Nephron (organoid): ENCODE measurements at regions not wholly inside any gene's neighbourhood (a gene's known extent, or its start where the extent isn't known, plus 50 kb on each side); places are given as distances from the start of the nearest gene placed in this dataset.

Source experiments
- H3K27ac Mint-ChIP-seq, 3 experiments: 2 replicates each; pipeline ENCODE4 v1.8.0; 2020; ENCODE audit warnings: mixed read lengths in 3 of 3, mild to moderate bottlenecking in 2 of 3, moderate library complexity in 1 of 3
- H3K27me3 Mint-ChIP-seq: 2 replicates; pipeline ENCODE4 v1.8.0; 2021; ENCODE audit warnings: low read depth, mild to moderate bottlenecking, moderate library complexity, mixed read lengths
- H3K36me3 Mint-ChIP-seq: 2 replicates; pipeline ENCODE4 v1.8.0; 2020; ENCODE audit warnings: low read depth, mixed read lengths
- H3K4me1 Mint-ChIP-seq: 2 replicates; pipeline ENCODE4 v1.8.0; 2020; ENCODE audit warnings: mixed read lengths
- H3K4me3 Mint-ChIP-seq, 3 experiments: 2 replicates each; pipeline ENCODE4 v1.8.0; 2020; ENCODE audit warnings: mild to moderate bottlenecking in 3 of 3, mixed read lengths in 3 of 3, moderate library complexity in 2 of 3
- H3K9me3 Mint-ChIP-seq: 2 replicates; pipeline ENCODE4 v1.8.0; 2020; ENCODE audit warnings: mixed read lengths
- TF ChIP-seq, protein P1 (sequence below), 3 experiments: fragments of 200-600 bp; sonication (generic); IDR thresholded peaks; one replicate each; pipeline ENCODE4 v1.5.0; 2021; ENCODE audit warnings: antibody characterized with exemption in 3 of 3; ENCODE audit not compliant: unreplicated experiment in 3 of 3

DNA sequence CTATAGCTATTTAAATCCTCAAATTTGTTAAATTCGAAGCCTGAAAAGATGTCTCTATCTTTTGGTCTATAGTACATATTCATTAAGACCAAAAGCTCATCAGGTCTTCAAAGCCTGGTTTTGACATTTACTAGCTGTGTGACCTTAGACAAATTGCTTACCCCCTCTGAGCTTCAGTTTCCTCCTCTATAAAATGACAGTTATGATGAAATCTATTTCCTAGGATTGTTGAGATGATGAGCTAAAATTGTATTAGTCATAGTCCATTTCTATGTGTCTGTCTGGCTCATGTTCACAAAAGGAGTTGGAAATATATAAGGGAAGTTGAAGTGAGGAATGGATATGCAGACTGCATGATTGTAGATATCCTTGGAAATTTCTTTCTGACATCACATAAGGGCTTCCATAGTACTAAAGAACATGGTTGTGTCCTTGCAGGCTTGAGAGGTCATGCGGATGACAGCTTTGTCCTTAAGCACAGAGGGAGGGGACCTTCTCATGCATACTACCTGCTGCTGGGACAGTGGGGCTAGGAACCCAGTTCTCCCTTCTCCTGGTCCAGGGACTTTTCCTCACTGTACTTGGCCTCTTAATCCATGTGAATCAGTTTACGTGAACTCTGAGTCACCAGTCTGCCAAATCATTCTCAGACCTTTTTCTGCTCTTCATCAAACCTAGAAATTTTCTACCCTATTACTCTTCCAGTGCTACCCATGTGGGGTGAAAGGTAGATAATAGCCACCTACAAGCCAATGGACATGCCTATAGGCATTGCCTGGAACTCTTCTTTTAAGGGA, 487.5 kb upstream of the SALL1 start:
- no peaks in the 10 kb centered on the region for H3K36me3 Mint-ChIP-seq
- H3K4me1 Mint-ChIP-seq = no peaks in the 10 kb centered on the region
- H3K9me3 Mint-ChIP-seq = no peaks in the 10 kb centered on the region
- TF ChIP-seq, protein P1, sequence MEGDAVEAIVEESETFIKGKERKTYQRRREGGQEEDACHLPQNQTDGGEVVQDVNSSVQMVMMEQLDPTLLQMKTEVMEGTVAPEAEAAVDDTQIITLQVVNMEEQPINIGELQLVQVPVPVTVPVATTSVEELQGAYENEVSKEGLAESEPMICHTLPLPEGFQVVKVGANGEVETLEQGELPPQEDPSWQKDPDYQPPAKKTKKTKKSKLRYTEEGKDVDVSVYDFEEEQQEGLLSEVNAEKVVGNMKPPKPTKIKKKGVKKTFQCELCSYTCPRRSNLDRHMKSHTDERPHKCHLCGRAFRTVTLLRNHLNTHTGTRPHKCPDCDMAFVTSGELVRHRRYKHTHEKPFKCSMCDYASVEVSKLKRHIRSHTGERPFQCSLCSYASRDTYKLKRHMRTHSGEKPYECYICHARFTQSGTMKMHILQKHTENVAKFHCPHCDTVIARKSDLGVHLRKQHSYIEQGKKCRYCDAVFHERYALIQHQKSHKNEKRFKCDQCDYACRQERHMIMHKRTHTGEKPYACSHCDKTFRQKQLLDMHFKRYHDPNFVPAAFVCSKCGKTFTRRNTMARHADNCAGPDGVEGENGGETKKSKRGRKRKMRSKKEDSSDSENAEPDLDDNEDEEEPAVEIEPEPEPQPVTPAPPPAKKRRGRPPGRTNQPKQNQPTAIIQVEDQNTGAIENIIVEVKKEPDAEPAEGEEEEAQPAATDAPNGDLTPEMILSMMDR (IDR thresholded peaks at IDR 0.05; ENCODE audit: unreplicated experiment in 3 of 3) = no peak
- no peak overlapping the region for H3K27ac Mint-ChIP-seq
- H3K4me3 Mint-ChIP-seq = no peak overlapping the region
- H3K27me3 Mint-ChIP-seq = peaks cover 38% of the 10 kb centered on the region

DNA sequence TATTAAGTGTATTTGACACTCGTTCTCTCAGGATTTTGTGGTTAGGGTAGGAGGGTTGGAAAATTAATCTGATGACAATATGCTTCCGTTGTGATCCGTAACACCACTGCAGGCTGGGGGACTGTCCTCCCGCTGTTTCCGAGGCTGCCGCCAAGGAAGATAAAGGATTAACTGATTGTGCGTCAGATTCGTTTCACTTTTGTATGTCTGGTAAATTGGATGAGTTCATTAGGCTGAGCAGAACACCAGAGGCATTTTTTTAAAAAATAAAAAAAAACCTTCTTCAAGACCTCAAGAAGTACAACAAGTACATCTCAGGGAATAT, 486.7 kb upstream of the SALL1 start:
- Mint-ChIP-seq H3K9me3 (no peaks in the 10 kb centered on the region), H3K4me1 (no peaks in the 10 kb centered on the region), H3K27me3 (peaks cover 38% of the 10 kb centered on the region), H3K27ac (no peak overlapping the region), H3K4me3 (no peak overlapping the region), H3K36me3 (no peaks in the 10 kb centered on the region)
- TF ChIP-seq, protein P1 (IDR thresholded peaks at IDR 0.05; ENCODE audit: unreplicated experiment in 3 of 3) = no peak

DNA sequence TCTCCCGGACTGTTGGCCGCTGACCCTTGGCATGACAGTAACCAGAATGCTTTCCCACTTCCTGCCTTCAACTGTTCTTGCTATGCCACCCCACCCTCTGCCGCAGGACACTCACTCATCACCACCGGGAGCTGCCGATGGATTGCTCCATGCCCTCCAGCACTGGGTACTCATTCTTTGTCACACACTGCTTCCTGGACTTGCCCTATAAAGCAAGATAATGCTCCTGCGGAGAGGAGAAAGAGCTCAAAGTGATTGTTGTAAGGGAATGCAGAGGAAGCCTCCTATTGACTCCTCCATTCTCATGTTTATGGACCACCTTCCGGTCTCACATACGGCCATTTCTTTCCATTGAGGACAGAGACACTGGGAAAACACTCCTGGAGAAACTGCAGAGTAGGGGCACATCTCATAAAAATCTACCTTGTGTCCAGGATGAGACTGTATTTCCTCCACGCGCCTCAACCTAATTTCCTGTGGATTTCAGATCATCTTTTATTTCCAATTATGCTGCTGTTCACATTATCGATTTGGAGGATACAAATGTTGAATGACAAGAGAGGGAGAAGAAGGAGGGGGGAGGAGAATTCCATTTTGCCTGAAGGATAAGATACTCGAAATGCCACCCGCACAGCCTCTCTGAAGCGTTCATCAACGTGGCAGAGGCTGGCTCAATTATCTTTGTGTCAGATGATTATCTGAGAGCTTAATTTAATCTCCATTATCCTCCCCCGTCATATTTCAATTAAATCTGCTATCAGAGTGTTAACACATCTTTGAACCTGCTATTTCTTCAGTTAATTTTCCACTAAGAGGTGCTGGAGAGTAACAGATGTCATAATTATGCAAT, 486.1 kb upstream of the SALL1 start:
- H3K9me3 Mint-ChIP-seq = no peaks in the 10 kb centered on the region
- H3K4me3 Mint-ChIP-seq = no peak overlapping the region
- no peaks in the 10 kb centered on the region for H3K36me3 Mint-ChIP-seq

DNA sequence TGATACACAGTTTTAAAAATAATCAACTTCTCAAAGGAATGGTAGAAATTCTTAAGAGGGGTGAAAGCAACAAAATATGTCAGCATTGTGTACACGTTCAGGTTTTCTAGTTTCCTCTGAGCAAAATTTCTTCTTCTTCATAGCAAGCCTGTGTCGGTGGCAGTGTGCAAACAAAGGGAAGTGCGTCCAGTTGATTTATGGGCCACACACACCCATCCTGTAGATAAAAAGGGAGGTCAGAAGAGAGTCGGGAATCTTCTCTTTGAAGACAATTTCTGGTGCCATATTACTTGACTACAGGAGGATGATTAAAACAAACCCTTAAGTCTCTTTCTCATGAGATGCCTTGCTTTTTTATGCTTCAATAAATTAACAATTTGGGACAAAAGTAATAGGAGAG, 484.1 kb upstream of the SALL1 start:
- TF ChIP-seq, protein P1 (IDR thresholded peaks at IDR 0.05; ENCODE audit: unreplicated experiment in 3 of 3) = no peak
- Mint-ChIP-seq H3K27me3 (peaks cover 31% of the 10 kb centered on the region), H3K36me3 (no peaks in the 10 kb centered on the region), H3K4me1 (peaks cover under 1% of the 10 kb centered on the region), H3K4me3 (no peak overlapping the region), H3K9me3 (no peaks in the 10 kb centered on the region), H3K27ac (no peak overlapping the region)

More for the DNA sequence above, 486.1 kb upstream of the SALL1 start:
- Mint-ChIP-seq H3K27me3 (peaks cover 38% of the 10 kb centered on the region), H3K27ac (no peak overlapping the region), H3K4me1 (no peaks in the 10 kb centered on the region)
- TF ChIP-seq, protein P1 (IDR thresholded peaks at IDR 0.05; ENCODE audit: unreplicated experiment in 3 of 3) = no peak

DNA sequence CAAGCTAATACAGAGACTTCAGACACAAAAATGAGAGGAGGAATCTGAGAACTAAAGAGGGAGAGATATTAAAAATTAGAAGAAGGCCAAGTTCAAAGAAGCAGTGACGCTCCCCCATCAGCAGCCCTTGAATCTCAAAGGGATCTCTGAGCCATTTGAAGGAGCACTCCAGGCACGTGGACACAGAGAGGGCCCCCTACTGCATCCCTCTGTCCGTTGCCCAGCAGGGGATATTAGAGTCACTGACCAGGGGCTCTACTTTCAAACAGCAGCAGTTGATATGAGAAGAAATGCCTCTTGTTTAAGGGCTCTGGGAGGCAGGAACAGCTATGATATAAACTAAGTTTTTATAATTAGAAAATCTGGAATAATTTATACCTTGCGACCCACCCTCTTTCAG, 479.0 kb upstream of the SALL1 start:
- Mint-ChIP-seq H3K9me3 (no peaks in the 10 kb centered on the region), H3K27ac (peak overlapping the region in 2 of 3 experiments; percentile 8 to 35), H3K27me3 (peaks cover 11% of the 10 kb centered on the region), H3K36me3 (no peaks in the 10 kb centered on the region), H3K4me3 (no peak overlapping the region), H3K4me1 (peaks cover 11% of the 10 kb centered on the region)
- TF ChIP-seq, protein P1 (IDR thresholded peaks at IDR 0.05; ENCODE audit: unreplicated experiment in 3 of 3) = no peak
